ENCODE measurements at regions not wholly inside any gene's neighbourhood (a gene's known extent, or its start where the extent isn't known, plus 50 kb on each side); places are given as distances from the start of the nearest gene placed in this dataset.

- no peaks in the 10 kb centered on the region for H3F3A ChIP-seq (ENCODE audit: insufficient read depth, low read length)
- no peak overlapping the region for H3K4me2 ChIP-seq (ENCODE audit: low read depth, low read length)
- no peak overlapping the region for H2AFZ ChIP-seq (ENCODE audit: low read length)
- H3K79me2 ChIP-seq (ENCODE audit: low read length), result no peaks in the 10 kb centered on the region
- no peaks in the 10 kb centered on the region for H3K4me1 ChIP-seq (ENCODE audit: low read length)
- no peaks in the 10 kb centered on the region for H4K20me1 ChIP-seq (ENCODE audit: insufficient read depth, low read length)
- DNase-seq, result no peak
- H3K36me3 ChIP-seq (replicated peaks; ENCODE audit: insufficient read depth, low read length), result no peaks in the 10 kb centered on the region
- H3K27ac ChIP-seq (ENCODE audit: low read length), result no peak overlapping the region
- H3K27me3 ChIP-seq (replicated peaks; ENCODE audit: insufficient read depth, low read length), result no peaks in the 10 kb centered on the region
- H3K9me2 ChIP-seq (replicated peaks; ENCODE audit: insufficient read depth, low read length), result no peaks in the 10 kb centered on the region
- no peak overlapping the region for H3K4me3 ChIP-seq (ENCODE audit: low read length)
- TF ChIP-seq CTCF (IDR thresholded peaks at IDR 0.05; ENCODE audit: low read length), result no peak
- TF ChIP-seq EZH2 (optimal IDR thresholded peaks at IDR 0.05; ENCODE audit: low read depth, low read length), result no peak
- TF ChIP-seq EZH2phosphoT487 (IDR thresholded peaks at IDR 0.05; ENCODE audit: low read length), result no peak
- H3K9ac ChIP-seq (ENCODE audit: low read length), result no peak overlapping the region
- H3K9me3 ChIP-seq (replicated peaks; ENCODE audit: insufficient read depth, low read length), result no peaks in the 10 kb centered on the region
Observed at GRCh38 chr2:192246297-192246696, 51.6 kb upstream of the TMEFF2 start.

- no peaks in the 10 kb centered on the region for H3K27me3 ChIP-seq (replicated peaks; ENCODE audit: insufficient read depth, low read length)
- no peak overlapping the region for H3K27ac ChIP-seq (ENCODE audit: low read length)
- no peaks in the 10 kb centered on the region for H4K20me1 ChIP-seq (ENCODE audit: insufficient read depth, low read length)
- no peaks in the 10 kb centered on the region for H3K36me3 ChIP-seq (replicated peaks; ENCODE audit: insufficient read depth, low read length)
- no peak overlapping the region for H3K4me2 ChIP-seq (ENCODE audit: low read depth, low read length)
- H3K4me3 ChIP-seq (ENCODE audit: low read length), result no peak overlapping the region
- no peaks in the 10 kb centered on the region for H3K4me1 ChIP-seq (ENCODE audit: low read length)
- DNase-seq, result no peak
- no peak overlapping the region for H3K9ac ChIP-seq (ENCODE audit: low read length)
- no peaks in the 10 kb centered on the region for H3K9me3 ChIP-seq (replicated peaks; ENCODE audit: insufficient read depth, low read length)
- no peaks in the 10 kb centered on the region for H3K9me2 ChIP-seq (replicated peaks; ENCODE audit: insufficient read depth, low read length)
- H2AFZ ChIP-seq (ENCODE audit: low read length), result no peak overlapping the region
- H3K79me2 ChIP-seq (ENCODE audit: low read length), result no peaks in the 10 kb centered on the region
- no peaks in the 10 kb centered on the region for H3F3A ChIP-seq (ENCODE audit: insufficient read depth, low read length)
- TF ChIP-seq EZH2phosphoT487 (IDR thresholded peaks at IDR 0.05; ENCODE audit: low read length) (no peak), EZH2 (optimal IDR thresholded peaks at IDR 0.05; ENCODE audit: low read depth, low read length) (no peak), CTCF (IDR thresholded peaks at IDR 0.05; ENCODE audit: low read length) (no peak)
Observed at GRCh38 chr2:192245329-192245728, 50.6 kb upstream of the TMEFF2 start.
